NCI-H446 (cell line): ENCODE measurements at regions not wholly inside any gene's neighbourhood (a gene's known extent, or its start where the extent isn't known, plus 50 kb on each side); places are given as distances from the start of the nearest gene placed in this dataset.

Experiments
- DNase-seq, 2 experiments: peaks; one replicate each; lab custom pipeline; 2025; lab: John Stamatoyannopoulos, UW

DNA sequence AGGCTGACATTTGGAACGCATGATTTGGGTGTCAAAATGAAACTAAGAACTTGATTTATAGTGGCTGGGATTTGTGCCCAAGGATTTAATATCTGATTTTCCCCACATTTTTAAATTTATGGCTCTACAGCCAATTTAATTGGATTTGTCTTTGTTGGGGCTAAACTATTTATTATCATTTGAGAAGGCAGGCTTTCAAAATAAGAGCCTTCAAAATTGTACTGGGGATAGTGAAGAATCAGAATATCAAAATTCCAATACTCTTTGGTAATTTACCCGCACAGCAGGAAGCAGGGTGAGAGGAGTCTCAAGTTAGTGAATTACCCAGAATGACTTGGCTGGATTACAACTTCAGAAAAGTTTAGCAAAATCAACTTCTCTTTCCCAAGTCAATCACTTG lies 278.1 kb downstream of the LRATD1 start:
- peak; percentile 17 to 38 for DNase-seq

DNA sequence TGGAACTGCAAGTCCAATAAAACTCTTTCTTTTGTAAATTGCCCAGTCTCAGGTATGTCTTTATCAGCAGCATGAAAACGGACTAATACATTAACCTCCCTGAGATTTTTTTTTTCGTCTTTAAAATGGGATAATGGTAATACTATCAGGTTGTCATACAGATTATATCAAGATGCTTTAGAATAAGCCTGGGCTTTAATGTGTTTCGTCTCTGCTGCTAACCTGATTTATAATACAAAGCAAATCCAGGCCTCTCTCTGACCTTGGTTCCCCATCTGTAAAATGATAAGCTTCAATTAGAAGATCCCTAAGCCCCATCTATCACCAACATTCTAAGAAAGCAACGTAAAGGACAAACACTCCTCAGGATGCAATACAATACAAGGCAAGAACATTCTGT lies 283.5 kb downstream of the LRATD1 start:
- no peak for DNase-seq

DNA sequence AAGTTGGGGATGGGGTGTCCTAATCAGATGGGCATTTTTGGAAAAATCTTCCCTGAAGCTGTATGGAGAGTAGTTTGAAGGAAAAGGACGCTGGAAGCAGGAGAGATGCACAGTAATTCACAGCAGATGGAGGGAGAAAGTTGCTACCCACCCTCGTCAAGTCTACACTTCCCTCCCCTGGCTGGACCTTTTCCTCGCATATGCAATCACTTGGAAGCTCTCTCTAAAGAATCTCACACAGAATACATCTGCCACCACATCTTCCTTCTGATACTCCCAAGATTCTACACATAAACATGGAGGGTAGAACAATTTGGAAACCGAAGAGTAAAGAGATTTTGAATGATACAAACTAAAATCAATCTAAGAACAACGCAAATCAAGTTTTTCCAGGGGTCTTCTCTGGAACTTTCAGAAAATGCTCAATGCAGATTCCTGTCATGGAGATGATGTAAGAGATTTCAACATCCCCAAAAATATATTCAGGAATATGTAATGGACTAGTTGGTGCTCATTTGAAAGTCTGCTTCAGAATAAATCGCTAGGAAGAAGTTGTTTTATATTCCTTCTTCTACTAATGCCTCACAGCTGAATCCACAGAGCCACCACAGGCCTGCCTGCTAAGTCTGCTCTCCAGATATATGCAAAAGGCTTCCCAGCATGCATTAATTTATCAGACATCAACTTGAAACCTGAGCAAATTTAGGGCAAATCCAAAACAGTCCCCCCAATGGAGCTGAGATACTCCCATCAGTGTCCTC lies 291.5 kb downstream of the LRATD1 start:
- DNase-seq = no peak

DNA sequence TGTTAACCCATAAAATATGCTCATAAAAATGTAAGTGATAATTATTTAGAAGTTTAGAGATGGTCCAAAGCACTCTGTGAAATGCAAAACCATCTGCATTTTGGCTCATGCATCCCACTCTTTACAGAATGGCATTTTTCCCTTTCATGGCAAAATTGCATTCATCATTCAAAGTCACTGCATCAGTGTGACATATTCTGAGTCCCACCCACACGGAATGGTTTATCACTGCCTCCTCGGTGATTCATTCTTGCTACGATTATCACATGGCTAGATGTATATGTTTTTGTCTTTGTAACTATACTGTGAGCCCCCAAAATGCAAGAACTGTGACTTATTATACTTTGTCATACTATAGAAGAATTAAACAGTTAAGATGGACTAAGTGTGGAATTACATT lies 293.0 kb downstream of the LRATD1 start:
- no peak for DNase-seq

DNA sequence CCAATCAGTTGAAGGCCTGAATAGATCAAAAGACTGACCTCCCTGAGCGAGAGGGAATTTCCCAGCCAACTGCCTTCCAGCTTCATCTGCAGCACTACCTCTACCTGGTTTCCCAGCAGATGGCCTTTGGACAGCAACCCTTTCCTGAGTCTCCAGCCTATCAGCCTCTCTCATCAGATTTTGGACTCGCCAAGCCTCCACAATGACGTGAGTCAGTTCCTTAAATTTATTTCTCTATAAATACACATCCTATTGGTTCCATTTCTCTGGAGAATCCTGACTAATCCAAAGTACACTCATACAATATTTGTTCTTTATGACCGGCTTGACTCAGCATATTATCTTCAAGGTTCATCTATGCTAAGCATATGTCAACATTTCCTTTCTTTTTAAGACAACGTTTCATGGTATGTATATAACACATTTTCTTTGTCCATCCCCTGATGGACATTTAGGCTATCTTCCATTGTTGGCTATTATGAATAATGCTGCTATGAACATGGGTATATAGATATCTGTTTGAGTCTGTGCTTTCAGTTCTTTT lies 294.6 kb downstream of the LRATD1 start:
- no peak for DNase-seq

DNA sequence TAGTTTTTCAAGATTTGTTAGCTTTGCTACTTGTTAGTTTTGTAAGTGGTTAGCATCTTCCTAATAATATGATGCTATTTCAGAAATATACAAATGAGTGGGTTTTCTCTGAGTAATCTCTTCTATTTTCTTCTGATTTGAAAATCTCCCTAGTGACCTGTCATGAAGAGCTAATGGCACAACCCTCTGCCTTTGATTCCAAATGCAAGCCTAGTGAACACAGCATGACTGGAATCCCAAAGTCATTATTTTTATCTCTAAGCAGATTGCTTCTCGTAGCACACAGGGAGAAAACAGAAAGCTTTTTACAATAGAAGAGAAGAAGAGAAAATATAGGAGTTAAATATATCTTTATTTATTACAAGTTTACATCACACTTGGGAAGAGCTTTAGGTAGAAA lies 295.5 kb downstream of the LRATD1 start:
- no peak for DNase-seq

DNA sequence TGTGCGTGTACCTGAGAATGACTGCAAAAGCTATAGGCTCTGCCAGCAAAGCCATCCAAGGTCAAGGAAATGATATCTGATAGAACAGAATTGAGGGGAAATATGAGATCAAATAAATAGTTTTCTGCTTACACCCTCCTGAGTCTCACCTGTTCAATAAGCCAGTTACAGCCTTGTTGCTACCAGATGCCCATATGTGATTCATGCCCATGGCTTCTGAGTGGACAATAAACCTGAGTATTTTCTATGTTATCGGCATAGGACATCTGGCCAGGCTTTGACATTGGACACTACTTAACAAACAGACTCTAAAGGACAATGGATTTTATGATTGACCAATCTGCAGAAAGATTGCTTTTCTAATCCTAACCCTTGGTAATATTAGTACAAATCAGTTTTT lies 297.9 kb downstream of the LRATD1 start:
- no peak for DNase-seq

DNA sequence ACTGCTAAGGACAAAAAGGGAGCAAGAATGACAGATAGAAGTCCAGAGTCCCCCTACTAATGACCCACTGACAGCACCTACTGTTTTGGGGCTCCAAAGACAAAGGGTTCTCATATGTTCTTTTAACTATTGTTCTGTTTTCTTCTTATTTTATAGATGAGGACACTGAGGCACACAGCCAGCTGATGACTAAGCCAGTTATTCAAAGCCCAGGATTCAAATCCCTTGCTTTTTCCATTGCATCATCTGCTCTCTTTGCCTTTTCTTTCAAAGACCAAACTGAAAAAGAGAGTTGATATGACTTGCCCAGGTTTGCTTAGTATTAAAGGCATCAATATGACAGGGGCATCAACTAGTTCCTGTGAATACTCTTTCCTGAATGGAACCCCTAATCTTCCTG lies 299.8 kb downstream of the LRATD1 start:
- no peak for DNase-seq

DNA sequence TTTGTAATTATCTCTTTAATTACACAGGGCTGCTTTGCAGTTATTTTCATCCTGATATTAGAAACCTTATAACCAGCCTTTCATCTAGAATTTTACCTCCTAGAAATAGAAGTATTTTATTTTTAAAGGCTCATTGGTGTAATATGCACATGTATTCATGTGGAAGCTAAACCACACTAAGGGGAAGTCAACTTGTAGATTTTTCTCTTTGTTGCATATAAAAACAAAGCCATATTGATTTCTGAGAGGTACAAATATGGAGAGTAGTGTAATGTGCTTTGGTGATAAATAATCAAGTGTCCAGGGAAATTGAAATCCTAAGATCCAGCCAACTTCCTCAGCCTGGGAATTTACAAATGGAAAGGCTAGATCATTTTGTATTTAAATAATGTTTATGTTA lies 301.2 kb downstream of the LRATD1 start:
- DNase-seq = no peak

DNA sequence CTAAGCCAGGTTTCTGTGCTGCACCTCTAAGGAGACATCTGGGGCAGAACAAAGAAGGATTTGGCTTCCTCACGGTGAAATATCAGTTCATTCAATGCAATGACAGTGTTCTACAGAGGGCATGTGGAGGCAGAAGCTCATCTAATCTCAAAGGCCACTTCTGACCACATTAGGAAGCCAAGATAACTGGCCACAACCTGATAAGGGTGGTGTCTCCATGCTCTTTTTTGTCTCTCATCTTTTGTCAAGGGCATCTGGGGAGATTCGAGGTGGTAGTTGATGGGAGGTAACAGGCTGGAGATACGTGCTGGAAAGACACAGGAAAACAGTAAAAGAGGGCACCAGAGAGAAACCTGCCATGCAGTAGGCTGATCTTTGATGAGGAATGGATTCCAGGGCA lies 303.9 kb downstream of the LRATD1 start:
- no peak for DNase-seq

DNA sequence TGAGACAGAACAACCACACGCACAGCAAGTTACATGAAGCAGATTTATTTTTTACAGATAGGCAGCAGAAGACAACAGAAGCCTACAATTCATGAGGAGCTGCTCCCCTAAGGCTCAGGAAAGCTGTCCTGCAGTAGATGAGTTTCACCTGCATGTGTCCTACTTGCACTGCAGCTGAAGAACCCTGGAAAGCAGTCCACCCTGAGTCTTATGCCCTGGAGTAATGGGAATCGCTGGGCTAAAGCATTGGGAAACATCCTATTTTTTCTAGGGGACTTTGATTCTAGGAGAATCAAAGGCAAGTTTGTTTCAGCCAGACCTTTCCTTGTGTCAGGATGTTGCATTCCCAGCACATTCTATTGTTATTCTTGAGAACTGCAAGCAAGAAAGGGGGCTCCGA lies 304.8 kb downstream of the LRATD1 start:
- DNase-seq = no peak

DNA sequence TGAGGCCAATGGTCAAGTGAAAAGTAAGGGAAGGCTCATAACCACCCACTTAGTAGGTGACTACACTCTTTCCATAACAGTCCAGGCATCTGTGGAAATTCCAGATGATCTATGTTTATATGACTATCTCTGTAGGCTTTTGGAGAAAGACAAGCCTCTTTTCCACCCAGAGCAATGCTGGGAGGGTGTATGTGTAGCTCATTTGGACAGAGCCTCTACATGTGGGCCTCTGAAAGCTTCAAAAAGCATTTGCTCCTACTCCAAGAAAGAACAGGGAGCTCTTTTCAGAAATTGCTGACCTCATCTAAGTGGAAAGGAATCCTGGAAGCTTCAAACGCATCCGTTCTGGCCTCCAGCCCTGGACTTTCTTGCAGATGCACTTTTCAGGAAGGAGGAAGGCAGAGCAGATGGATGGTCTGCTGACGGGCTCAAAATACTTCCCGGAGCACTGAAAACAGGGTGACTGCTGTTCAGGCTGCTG lies 308.7 kb downstream of the LRATD1 start:
- DNase-seq = peak in 1 of 2 experiments; percentile 58

DNA sequence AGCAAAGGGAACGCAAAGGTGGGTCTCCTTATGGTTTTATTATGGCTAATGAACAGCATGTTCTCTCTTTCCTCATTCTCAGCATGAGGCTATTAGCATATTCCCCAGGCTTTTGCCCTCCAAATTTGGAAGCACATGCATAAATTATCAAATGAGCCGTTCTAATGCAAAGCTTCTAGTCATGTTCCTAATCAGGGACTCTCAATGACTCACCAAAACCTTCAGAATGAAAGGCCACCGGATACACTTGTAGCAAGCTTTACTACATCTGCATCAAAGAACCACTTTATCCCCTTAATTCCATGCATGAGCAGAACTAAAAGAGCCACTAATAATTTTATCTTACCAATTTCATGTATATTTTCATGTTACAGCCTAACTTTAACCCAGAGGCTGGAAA lies 310.5 kb downstream of the LRATD1 start:
- DNase-seq = no peak

DNA sequence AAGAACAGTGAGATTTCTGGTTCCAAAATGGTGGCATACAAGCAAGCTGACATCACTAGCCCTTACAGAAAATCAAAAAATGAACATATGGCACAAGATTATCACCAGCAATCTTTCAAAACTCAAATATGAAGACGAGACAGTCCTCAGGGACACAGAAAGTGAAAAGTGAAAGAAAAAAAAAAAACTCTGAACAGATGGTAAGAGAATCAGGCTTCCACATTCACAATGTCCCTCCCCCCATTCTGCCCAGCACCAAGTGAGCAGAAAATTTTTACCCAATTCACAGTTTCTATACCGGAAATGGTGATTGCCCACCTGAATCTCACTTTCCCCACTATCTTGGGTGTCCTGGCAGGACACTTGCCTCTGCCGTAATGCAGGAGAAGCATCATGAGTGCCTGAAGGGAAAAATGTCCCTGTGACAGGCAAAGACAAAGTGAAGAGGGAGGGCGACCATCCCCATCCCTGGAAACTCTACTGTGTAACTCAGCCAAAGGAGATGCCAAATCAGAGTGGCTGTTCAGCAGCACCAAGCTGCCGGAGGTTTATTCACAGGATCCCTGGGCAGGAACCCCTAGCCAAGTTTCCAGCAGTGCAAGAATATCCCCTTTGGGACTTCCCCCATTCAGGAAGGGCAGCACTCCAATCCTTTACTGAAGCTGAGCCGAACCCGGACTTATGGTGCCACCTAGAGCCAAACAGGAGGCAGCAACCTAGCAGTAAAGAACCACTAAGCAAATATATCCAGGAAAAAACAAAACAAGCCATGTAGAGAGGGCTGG lies 312.2 kb downstream of the LRATD1 start:
- DNase-seq = peak; percentile 19 to 83

DNA sequence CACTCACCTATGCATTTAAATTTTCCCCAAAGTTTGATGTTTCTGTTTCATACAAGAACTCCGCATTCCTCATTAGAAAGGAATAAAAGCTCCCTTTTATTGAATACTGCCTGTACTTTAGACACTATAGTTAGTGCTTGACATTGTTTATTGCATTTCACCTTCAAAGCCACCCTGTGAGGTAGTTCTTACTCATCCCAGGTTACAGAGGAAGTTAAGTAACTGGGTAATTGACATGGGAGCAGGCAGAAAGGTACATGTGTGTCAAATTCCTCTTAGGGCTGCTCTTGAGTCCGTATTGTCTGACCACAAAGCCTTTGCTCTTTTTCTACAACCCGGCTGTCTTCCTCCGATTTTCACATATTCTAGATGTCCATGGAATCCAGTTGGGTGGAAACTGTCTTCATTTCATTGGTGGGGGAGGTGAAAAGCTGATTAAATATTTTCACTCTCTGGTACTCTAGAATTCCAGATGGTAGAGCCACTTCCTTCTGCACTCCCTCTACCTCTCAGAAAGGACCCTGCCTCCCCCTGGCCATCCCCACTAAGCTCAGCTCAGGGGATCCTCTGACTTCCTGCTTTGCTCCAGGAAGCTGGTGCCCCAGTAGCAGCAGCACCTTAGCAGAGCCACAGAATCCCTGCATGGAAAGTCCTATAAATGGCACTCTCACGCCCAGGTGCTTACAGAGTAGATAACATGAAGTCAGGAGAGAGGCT lies 319.2 kb downstream of the LRATD1 start:
- DNase-seq = no peak

DNA sequence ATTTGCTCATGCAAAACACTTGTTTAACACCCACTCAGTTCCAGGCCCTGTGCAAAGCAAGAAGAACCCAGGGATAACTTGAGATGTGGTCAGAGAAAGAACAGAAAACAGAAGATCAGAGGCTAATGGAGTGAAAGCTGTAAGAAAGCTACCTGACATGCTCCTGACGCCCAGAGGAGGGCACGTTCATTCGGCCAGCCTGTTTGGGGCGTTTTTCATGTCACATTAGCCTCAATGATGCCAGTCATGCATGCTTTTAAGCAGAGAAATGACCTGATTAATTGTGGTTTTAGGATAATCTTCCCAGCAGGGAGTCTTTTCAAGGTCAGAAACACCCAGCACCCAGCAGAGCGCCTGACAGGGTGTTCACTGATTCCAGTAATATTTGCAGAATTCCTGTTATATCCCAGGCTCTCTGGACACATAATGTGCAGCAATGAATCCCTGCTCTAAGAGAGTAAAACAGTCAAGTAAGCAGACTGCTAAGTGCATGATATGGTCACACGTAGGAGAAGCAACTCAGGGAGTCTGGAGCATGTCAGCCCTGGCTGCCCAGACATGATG lies 320.0 kb downstream of the LRATD1 start:
- no peak for DNase-seq

DNA sequence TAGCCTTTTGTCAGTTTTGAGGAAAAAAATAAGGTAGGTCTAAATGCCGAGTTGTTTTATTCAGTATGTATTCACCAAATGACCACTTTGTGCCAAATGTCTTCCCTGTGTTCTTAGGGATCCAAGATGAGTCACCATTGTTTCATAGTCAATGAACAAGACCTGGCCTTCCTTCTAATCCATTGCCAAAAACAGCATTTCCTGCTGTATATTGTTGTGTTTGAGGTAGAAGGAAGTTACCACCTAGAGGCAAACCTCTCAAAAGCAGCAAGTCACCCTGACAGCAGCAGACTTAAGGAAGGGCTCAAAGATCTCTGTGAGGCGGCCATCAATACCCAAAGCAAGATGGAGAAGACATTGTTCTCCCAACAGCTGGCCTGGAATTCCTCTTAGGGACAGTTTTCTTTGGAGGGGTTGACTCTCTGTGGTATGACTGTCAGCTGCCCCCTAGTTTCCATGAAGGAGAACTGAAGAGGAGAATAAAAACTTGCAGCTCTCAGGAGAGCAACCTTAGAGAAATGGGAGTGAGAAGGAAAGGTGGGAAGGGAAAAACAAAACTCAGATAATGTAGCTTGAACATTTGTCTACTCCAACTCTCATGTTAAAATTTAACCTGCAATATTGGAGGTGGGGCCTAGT lies 328.3 kb downstream of the LRATD1 start:
- no peak for DNase-seq

DNA sequence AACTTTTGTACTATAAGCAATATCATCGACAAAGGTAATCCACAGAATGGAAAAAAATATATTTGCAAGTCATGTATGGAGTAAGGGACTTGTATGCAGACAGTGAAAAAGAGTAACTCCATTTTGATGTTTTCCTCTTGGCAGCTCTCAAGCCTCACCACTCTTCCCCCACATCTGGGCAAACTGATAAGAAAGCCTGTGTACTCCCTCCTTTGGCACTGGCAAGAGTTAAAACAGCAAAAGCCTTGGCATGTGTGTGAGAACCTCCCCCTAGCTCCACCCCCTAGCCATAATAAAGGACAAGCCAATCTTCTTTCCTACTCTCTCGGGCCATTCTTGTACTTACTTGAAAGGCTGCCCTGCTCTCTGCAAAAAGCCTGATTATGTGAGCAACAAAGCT lies 335.2 kb downstream of the LRATD1 start:
- no peak for DNase-seq

DNA sequence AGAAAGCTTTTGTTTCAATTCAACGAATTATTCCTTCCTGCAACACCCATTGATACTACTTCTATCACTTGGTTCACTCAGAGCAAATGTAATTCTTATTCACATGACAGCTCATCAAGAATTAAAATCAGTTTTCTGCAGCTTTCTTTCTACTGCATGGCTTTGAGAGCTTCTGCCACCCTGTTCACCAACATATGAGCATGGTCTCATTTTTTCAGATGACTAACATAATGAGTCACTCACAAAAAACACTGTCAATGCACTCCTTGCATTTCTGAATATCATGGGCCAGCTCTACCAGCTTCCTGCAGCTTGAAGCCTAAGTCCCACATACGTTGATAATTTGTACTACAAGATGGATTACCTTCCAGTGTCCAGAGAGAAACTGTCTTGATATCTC lies 342.9 kb downstream of the LRATD1 start:
- no peak for DNase-seq

DNA sequence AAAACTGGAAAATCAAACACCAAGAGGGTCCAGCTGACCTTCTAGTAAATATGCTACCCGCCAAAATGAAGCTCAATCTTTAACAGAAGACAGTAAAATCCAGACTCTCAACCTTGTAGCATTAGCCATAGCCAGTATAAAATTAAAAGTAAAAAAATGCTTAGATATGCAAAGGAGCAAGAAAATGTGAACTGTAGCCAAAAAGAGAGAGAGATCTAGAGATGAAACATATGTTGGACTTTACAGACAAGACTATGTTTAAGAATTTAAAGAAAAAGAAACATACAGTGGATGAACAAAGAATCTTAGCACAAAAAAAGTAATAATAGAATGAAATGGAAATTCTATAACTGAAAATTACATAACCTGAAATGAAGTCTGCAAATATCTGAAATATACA lies 344.5 kb downstream of the LRATD1 start:
- DNase-seq = no peak

DNA sequence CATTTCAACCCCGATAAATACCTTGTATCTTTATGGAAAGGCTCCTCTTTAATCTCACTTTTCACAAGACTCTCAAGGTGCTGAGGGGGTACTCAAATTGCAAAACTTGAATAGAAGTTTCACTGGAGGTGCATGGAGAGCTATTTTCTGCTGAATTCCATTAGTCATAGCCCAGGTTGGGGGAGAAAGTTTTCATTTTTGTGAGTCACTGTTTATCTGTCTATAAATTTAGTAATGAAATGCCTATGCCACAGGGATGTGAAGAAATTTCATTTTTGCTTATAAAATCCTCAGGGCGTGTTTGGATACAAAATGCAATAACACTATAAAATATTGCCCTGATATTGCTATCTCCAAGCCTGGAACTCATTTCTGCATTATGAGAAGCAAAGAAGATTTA lies 346.3 kb downstream of the LRATD1 start:
- DNase-seq = no peak

DNA sequence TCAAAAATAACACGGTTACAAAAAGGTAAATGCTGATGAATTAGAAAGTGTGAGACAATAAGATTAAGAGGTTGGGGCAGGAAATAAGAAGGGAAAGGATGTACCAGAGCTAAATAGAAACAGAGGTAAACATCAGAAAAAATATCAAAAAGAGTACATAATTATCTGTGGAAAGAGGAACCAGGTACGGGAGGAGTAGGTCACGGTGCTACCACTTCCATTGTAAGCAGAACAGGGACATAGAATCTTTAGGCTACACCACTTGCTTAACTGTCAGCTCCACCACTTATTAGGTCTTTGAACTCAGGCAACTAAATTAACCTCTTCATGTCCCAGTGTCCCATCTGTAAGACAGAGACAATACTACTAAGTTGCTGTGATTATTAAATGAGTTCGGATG lies 350.3 kb downstream of the LRATD1 start:
- no peak for DNase-seq
